ENCODE measurements at regions not wholly inside any gene's neighbourhood (a gene's known extent, or its start where the extent isn't known, plus 50 kb on each side); places are given as distances from the start of the nearest gene placed in this dataset.

DNA sequence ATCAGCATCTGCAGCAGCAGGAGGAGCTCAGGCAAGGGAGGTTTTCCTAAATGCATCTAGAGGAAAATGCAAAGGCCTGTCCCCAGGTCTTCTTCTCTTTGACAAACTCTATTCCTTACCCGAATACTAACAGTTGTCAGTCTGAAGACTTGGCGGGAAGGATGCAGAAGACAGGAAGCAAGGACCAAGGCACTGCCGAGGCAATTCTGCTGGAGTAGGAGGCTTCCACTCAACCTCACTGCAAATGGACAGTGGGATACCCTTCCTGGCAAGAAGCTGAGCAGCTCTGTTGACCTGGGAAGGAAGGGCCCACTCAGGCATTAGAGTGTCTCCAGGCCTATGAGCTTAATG is 373.0 kb downstream of the CCSER2 start:
- no peaks in the 10 kb centered on the region for H3K36me3 ChIP-seq (ENCODE audit: control insufficient read depth, insufficient read depth, low read length)
- H3K27ac ChIP-seq (ENCODE audit: insufficient read depth, low read length) = no peak overlapping the region
- no peaks in the 10 kb centered on the region for H4K20me1 ChIP-seq (ENCODE audit: control insufficient read depth, extremely low read depth, insufficient read depth, low read length)
- no peak for DNase-seq (ENCODE audit: low read depth in 2 of 2)
- TF ChIP-seq EZH2 (IDR thresholded peaks at IDR 0.05; ENCODE audit: low read length, missing control alignments) (no peak), CTCF (conservative IDR thresholded peaks at IDR 0.05 in 1 of 2, IDR thresholded peaks at IDR 0.05 in 1 of 2; ENCODE audit: low read depth in 1 of 2, low read length in 2 of 2) (no peak)
- no peaks in the 10 kb centered on the region for H3K9me3 ChIP-seq (ENCODE audit: control insufficient read depth, insufficient read depth, low read depth, low read length)
- no peak overlapping the region for H2AFZ ChIP-seq (ENCODE audit: low read length)
- H3K4me2 ChIP-seq (ENCODE audit: extremely low read depth, insufficient read depth, low read length) = no peak overlapping the region
- H3K27me3 ChIP-seq (ENCODE audit: control insufficient read depth, insufficient read depth, low read length) = no peaks in the 10 kb centered on the region
- H3K9ac ChIP-seq (ENCODE audit: insufficient read depth, low read length) = no peak overlapping the region
- H3K4me1 ChIP-seq (ENCODE audit: control insufficient read depth, extremely low read depth, insufficient read depth, low read length) = no peaks in the 10 kb centered on the region
- H3K4me3 ChIP-seq (replicated peaks in 1 of 4; ENCODE audit: control extremely low read depth in 1 of 4, insufficient read depth in 1 of 4, low read depth in 3 of 4, low read length in 4 of 4) = no peak overlapping the region
- H3K79me2 ChIP-seq (ENCODE audit: control insufficient read depth, insufficient read depth, low read length) = no peaks in the 10 kb centered on the region

GRCh38 chr10:84704101-84704500 is 375.7 kb downstream of the CCSER2 start:
- Histone ChIP-seq H3K9ac (ENCODE audit: insufficient read depth, low read length) (no peak overlapping the region), H3K27ac (ENCODE audit: insufficient read depth, low read length) (no peak overlapping the region), H3K36me3 (ENCODE audit: control insufficient read depth, insufficient read depth, low read length) (no peaks in the 10 kb centered on the region), H3K79me2 (ENCODE audit: control insufficient read depth, insufficient read depth, low read length) (no peaks in the 10 kb centered on the region), H3K4me1 (ENCODE audit: control insufficient read depth, extremely low read depth, insufficient read depth, low read length) (no peaks in the 10 kb centered on the region), H3K9me3 (ENCODE audit: control insufficient read depth, insufficient read depth, low read depth, low read length) (no peaks in the 10 kb centered on the region), H3K27me3 (ENCODE audit: control insufficient read depth, insufficient read depth, low read length) (no peaks in the 10 kb centered on the region), H3K4me2 (ENCODE audit: extremely low read depth, insufficient read depth, low read length) (no peak overlapping the region), H4K20me1 (ENCODE audit: control insufficient read depth, extremely low read depth, insufficient read depth, low read length) (no peaks in the 10 kb centered on the region), H2AFZ (ENCODE audit: low read length) (no peak overlapping the region), H3K4me3 (replicated peaks in 1 of 4; ENCODE audit: control extremely low read depth in 1 of 4, insufficient read depth in 1 of 4, low read depth in 3 of 4, low read length in 4 of 4) (no peak overlapping the region)
- no peak for DNase-seq (ENCODE audit: low read depth in 2 of 2)
- no peak for TF ChIP-seq EZH2 (IDR thresholded peaks at IDR 0.05; ENCODE audit: low read length, missing control alignments)

GRCh38 chr10:84706431-84706830 is 378.0 kb downstream of the CCSER2 start:
- Histone ChIP-seq H3K79me2 (ENCODE audit: control insufficient read depth, insufficient read depth, low read length) (no peaks in the 10 kb centered on the region), H3K4me2 (ENCODE audit: extremely low read depth, insufficient read depth, low read length) (no peak overlapping the region), H3K9me3 (ENCODE audit: control insufficient read depth, insufficient read depth, low read depth, low read length) (no peaks in the 10 kb centered on the region), H4K20me1 (ENCODE audit: control insufficient read depth, extremely low read depth, insufficient read depth, low read length) (no peaks in the 10 kb centered on the region), H2AFZ (ENCODE audit: low read length) (no peak overlapping the region), H3K27me3 (ENCODE audit: control insufficient read depth, insufficient read depth, low read length) (no peaks in the 10 kb centered on the region), H3K36me3 (ENCODE audit: control insufficient read depth, insufficient read depth, low read length) (no peaks in the 10 kb centered on the region), H3K27ac (ENCODE audit: insufficient read depth, low read length) (no peak overlapping the region), H3K4me1 (ENCODE audit: control insufficient read depth, extremely low read depth, insufficient read depth, low read length) (no peaks in the 10 kb centered on the region), H3K4me3 (replicated peaks in 1 of 4; ENCODE audit: control extremely low read depth in 1 of 4, insufficient read depth in 1 of 4, low read depth in 3 of 4, low read length in 4 of 4) (no peak overlapping the region), H3K9ac (ENCODE audit: insufficient read depth, low read length) (no peak overlapping the region)
- DNase-seq (ENCODE audit: low read depth in 2 of 2) = no peak
- TF ChIP-seq EZH2 (IDR thresholded peaks at IDR 0.05; ENCODE audit: low read length, missing control alignments) (no peak), CTCF (conservative IDR thresholded peaks at IDR 0.05 in 1 of 2, IDR thresholded peaks at IDR 0.05 in 1 of 2; ENCODE audit: low read depth in 1 of 2, low read length in 2 of 2) (no peak)

Measured in fibroblast of lung (primary cell).